Erythroblast (primary cell): ENCODE measurements at regions not wholly inside any gene's neighbourhood (a gene's known extent, or its start where the extent isn't known, plus 50 kb on each side); places are given as distances from the start of the nearest gene placed in this dataset.

Experiments
- DNase-seq, 2 experiments: peaks; one replicate each; lab custom pipeline; 2025; lab: John Stamatoyannopoulos, UW
- GATA1 ChIP-seq: IDR thresholded peaks from 2 replicates; pipeline ENCODE4 v1.6.1; 2011; ENCODE audit warnings: low read depth, mild to moderate bottlenecking, control low read depth, low read length, moderate library complexity
- POLR2A ChIP-seq: IDR thresholded peaks from 2 replicates; pipeline ENCODE4 v1.6.1; 2011; ENCODE audit warnings: mild to moderate bottlenecking, low read length

- TF ChIP-seq POLR2A (no peak), GATA1 (no peak)
- no peak for DNase-seq
Measured at GRCh38 chr9:118364266-118365106, 660.3 kb downstream of the TLR4 start.

GRCh38 chr9:118366228-118366627 lies 662.0 kb downstream of the TLR4 start:
- DNase-seq = no peak
- TF ChIP-seq GATA1 (no peak), POLR2A (no peak)

- DNase-seq = no peak
- TF ChIP-seq GATA1 = no peak
- no peak for TF ChIP-seq POLR2A
Measured at GRCh38 chr9:118367383-118367782, 663.2 kb downstream of the TLR4 start.

- TF ChIP-seq POLR2A (no peak), GATA1 (no peak)
- DNase-seq = no peak
Measured at GRCh38 chr9:118384531-118385100, 680.4 kb downstream of the TLR4 start.

- TF ChIP-seq POLR2A = no peak
- TF ChIP-seq GATA1 = no peak
- no peak for DNase-seq
Measured at GRCh38 chr9:118395415-118395814, 691.2 kb downstream of the TLR4 start.

- DNase-seq = no peak
- TF ChIP-seq GATA1 (no peak), POLR2A (no peak)
Measured at GRCh38 chr9:118401546-118401945, 697.3 kb downstream of the TLR4 start.

GRCh38 chr9:118414676-118415075 lies 710.5 kb downstream of the TLR4 start:
- no peak for DNase-seq
- TF ChIP-seq POLR2A = no peak
- no peak for TF ChIP-seq GATA1

- TF ChIP-seq POLR2A = no peak
- no peak for TF ChIP-seq GATA1
- no peak for DNase-seq
Measured at GRCh38 chr9:118418887-118419565, 714.8 kb downstream of the TLR4 start.

- no peak for DNase-seq
- TF ChIP-seq GATA1 (no peak), POLR2A (no peak)
Measured at GRCh38 chr9:118419676-118420075, 715.5 kb downstream of the TLR4 start.

GRCh38 chr9:118422508-118422907 lies 718.3 kb downstream of the TLR4 start:
- TF ChIP-seq POLR2A = no peak
- no peak for TF ChIP-seq GATA1
- no peak for DNase-seq

GRCh38 chr9:118423021-118423420 lies 718.8 kb downstream of the TLR4 start:
- no peak for DNase-seq
- TF ChIP-seq POLR2A = no peak
- TF ChIP-seq GATA1 = no peak

GRCh38 chr9:118423721-118424120 lies 719.5 kb downstream of the TLR4 start:
- TF ChIP-seq GATA1 (no peak), POLR2A (no peak)
- no peak for DNase-seq

GRCh38 chr9:118426772-118427171 lies 722.6 kb downstream of the TLR4 start:
- TF ChIP-seq POLR2A = no peak
- no peak for TF ChIP-seq GATA1

GRCh38 chr9:118438810-118439209 lies 734.6 kb downstream of the TLR4 start:
- TF ChIP-seq GATA1 = no peak
- TF ChIP-seq POLR2A = no peak
- DNase-seq = no peak

More at GRCh38 chr9:118426772-118427171, 722.6 kb downstream of the TLR4 start:
- DNase-seq = no peak

- DNase-seq = no peak
- TF ChIP-seq GATA1 (no peak), POLR2A (no peak)
Measured at GRCh38 chr9:118439441-118439840, 735.2 kb downstream of the TLR4 start.
